ENCODE measurements at regions not wholly inside any gene's neighbourhood (a gene's known extent, or its start where the extent isn't known, plus 50 kb on each side); places are given as distances from the start of the nearest gene placed in this dataset.
"Not testable (repeated sequence)": the region's sequence is repeated elsewhere in the genome, so short reads cannot be mapped to it uniquely, and the experiment has no call there.

DNA sequence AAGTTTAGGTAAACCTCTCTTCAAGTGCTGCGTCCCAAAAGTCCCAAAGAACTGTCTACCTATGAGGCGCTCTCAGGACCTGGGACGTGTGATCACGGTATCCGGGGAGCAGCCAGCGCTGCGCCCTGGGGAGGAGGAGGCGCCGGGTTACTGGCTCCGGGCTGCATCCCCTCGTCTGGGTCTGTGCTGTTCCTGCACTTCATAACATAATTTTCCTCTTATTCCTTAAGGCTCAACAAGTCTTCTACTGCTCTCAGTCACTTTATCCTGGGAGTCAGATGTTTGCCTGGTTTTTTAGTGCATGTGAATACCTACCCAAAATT, 629.3 kb downstream of the PRIM2 start:
- TF ChIP-seq, protein P1, sequence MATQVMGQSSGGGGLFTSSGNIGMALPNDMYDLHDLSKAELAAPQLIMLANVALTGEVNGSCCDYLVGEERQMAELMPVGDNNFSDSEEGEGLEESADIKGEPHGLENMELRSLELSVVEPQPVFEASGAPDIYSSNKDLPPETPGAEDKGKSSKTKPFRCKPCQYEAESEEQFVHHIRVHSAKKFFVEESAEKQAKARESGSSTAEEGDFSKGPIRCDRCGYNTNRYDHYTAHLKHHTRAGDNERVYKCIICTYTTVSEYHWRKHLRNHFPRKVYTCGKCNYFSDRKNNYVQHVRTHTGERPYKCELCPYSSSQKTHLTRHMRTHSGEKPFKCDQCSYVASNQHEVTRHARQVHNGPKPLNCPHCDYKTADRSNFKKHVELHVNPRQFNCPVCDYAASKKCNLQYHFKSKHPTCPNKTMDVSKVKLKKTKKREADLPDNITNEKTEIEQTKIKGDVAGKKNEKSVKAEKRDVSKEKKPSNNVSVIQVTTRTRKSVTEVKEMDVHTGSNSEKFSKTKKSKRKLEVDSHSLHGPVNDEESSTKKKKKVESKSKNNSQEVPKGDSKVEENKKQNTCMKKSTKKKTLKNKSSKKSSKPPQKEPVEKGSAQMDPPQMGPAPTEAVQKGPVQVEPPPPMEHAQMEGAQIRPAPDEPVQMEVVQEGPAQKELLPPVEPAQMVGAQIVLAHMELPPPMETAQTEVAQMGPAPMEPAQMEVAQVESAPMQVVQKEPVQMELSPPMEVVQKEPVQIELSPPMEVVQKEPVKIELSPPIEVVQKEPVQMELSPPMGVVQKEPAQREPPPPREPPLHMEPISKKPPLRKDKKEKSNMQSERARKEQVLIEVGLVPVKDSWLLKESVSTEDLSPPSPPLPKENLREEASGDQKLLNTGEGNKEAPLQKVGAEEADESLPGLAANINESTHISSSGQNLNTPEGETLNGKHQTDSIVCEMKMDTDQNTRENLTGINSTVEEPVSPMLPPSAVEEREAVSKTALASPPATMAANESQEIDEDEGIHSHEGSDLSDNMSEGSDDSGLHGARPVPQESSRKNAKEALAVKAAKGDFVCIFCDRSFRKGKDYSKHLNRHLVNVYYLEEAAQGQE (IDR thresholded peaks at IDR 0.05; ENCODE audit: insufficient read depth in 1 of 2, low read depth in 2 of 2, low read length in 1 of 2), result not testable (repeated sequence)
- not testable (repeated sequence) for TF ChIP-seq CTCF (IDR thresholded peaks at IDR 0.05); TCF7L2 (IDR thresholded peaks at IDR 0.05; ENCODE audit: low read depth, low read length); POLR2AphosphoS5 (IDR thresholded peaks at IDR 0.05; ENCODE audit: low read depth, low read length)

Data from Panc1 (cell line).